A673 (cell line): ENCODE measurements at regions not wholly inside any gene's neighbourhood (a gene's known extent, or its start where the extent isn't known, plus 50 kb on each side); places are given as distances from the start of the nearest gene placed in this dataset.
"Not testable (repeated sequence)": the region's sequence is repeated elsewhere in the genome, so short reads cannot be mapped to it uniquely, and the experiment has no call there.

Experiments used
- BruUV-seq: library from RNA; stranded (reverse); fragments of 400-500 nt; replicated peaks from 2 replicates; lab custom pipeline; 2021; lab: Mats Ljungman, UMichigan
- CTCF ChIA-PET: fragments of 300-600 bp; sonication (Branson Sonifier 250); formaldehyde crosslinking; loops from one replicate; lab custom pipeline; 2022; ENCODE audit warnings: antibody characterized with exemption; lab: Charles Lee
- POLR2A ChIA-PET: fragments of 300-600 bp; sonication (Branson Sonifier 250); formaldehyde crosslinking; loops from one replicate; lab custom pipeline; 2022; ENCODE audit warnings: antibody characterized with exemption; ENCODE audit not compliant: low non-redundant PET; lab: Charles Lee
- DNase-seq: peaks from one replicate; pipeline ENCODE4 v3.0.0-alpha.2; 2015; ENCODE audit warnings: low spot score
- H3K27ac ChIP-seq: fragments of 200-600 bp; sonication (generic); 2 replicates; pipeline ENCODE4 v1.5.1; 2016; ENCODE audit warnings: mixed run types, low read depth, mild to moderate bottlenecking, mixed read lengths, antibody characterized with exemption, low read length; ENCODE audit not compliant: poor library complexity, severe bottlenecking
- H3K27me3 ChIP-seq: fragments of 200-600 bp; sonication (generic); replicated peaks from 2 replicates; pipeline ENCODE4 v1.6.1; 2017; ENCODE audit warnings: mixed run types, low read depth, mild to moderate bottlenecking, mixed read lengths, antibody characterized with exemption, low read length; ENCODE audit not compliant: insufficient read depth, poor library complexity
- H3K36me3 ChIP-seq: fragments of 200-600 bp; sonication (generic); 2 replicates; pipeline ENCODE4 v1.6.1; 2016; ENCODE audit warnings: mixed run types, mild to moderate bottlenecking, mixed read lengths, antibody characterized with exemption, low read length; ENCODE audit not compliant: insufficient read depth, poor library complexity, severe bottlenecking
- H3K4me1 ChIP-seq: fragments of 200-600 bp; sonication (generic); 2 replicates; pipeline ENCODE4 v1.6.1; 2017; ENCODE audit warnings: mixed run types, mild to moderate bottlenecking, mixed read lengths, antibody characterized with exemption, low read length; ENCODE audit not compliant: insufficient read depth, poor library complexity, severe bottlenecking
- H3K4me3 ChIP-seq: fragments of 200-600 bp; sonication (generic); 2 replicates; pipeline ENCODE4 v1.5.1; 2016; ENCODE audit warnings: low read depth, mixed run types, mild to moderate bottlenecking, mixed read lengths, low read length; ENCODE audit not compliant: poor library complexity, severe bottlenecking
- H3K9me3 ChIP-seq: fragments of 200-600 bp; sonication (generic); 2 replicates; pipeline ENCODE4 v1.6.1; 2016; ENCODE audit warnings: mixed run types, low read depth, mild to moderate bottlenecking, mixed read lengths, antibody characterized with exemption, low read length; ENCODE audit not compliant: poor library complexity, severe bottlenecking
- CTCF ChIP-seq: fragments of 300-800, 200-600 bp; sonication (generic); conservative IDR thresholded peaks from 2 replicates; pipeline ENCODE4 v1.5.1; 2017; ENCODE audit warnings: low read depth, mild to moderate bottlenecking, antibody characterized with exemption, low read length, moderate library complexity, mixed read lengths
- EZH2 ChIP-seq: fragments of 200-600 bp; sonication (generic); IDR thresholded peaks from 2 replicates; pipeline ENCODE4 v1.6.1; 2017; ENCODE audit warnings: borderline replicate concordance, low read depth, mild to moderate bottlenecking, mixed read lengths, antibody characterized with exemption, low read length; ENCODE audit not compliant: poor library complexity, severe bottlenecking
- intact Hi-C: fragments of 100-400 bp; cut with micrococcal nuclease; formaldehyde crosslinking; loops from one replicate; pipeline ENCODE4 v1.10.0; 2022; ENCODE audit not compliant: unreplicated experiment

DNA sequence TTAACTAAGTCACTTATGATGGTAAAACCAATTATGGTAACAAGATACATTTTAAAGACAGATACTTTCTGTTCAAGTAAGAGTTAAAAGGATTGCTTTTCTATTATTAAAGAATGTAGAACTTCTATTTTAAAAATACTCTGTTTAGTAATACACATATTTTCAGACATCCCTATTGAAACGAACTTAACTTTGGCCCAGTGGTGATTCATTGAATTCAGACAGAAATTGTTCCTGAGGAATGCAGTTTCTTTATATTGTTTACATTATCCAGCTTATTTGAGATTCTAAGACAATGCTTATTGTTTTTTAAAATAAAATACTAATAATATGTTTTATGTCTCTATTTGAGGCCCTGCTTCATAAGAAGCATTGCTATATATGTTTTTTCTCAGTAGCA, 816.4 kb downstream of the SEMA5A start:
- H3K27me3 ChIP-seq: no peaks in the 10 kb centered on the region
- TF ChIP-seq EZH2 (no peak), CTCF (no peak)
- intact Hi-C loops: no loop called here
- DNase-seq: no peak
- no peaks in the 10 kb centered on the region for H3K4me1 ChIP-seq
- BruUV-seq: no TSS peak
- CTCF ChIA-PET: no interaction called here
- peaks cover 6% of the 10 kb centered on the region for H3K9me3 ChIP-seq
- H3K4me3 ChIP-seq: no peak overlapping the region
- POLR2A ChIA-PET: no interaction called here
- no peaks in the 10 kb centered on the region for H3K36me3 ChIP-seq
- H3K27ac ChIP-seq: no peak overlapping the region

DNA sequence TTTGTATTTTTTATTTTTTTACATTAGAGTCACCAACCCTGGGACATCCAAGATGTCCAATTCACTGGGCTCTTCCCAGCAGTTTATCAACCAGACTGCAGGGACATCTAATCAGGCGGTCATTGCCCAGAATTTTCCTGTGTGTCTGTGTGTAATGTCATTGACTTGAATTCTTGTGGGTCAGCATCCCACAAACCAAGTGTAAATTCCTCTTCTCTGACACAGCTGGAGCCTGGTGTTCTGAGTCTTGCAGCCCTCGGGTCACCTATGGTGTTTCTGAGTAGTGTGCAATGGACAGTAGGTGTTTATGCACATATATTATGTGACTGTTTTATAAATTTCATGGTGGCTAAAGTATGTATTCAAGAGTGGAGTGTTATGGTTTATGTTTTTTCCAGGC, 815.7 kb downstream of the SEMA5A start:
- no peaks in the 10 kb centered on the region for H3K27me3 ChIP-seq
- ChIA-PET POLR2A (no interaction called here), CTCF (no interaction called here)
- peaks cover 6% of the 10 kb centered on the region for H3K9me3 ChIP-seq
- H3K4me1 ChIP-seq: no peaks in the 10 kb centered on the region
- no TSS peak for BruUV-seq
- no peak overlapping the region for H3K4me3 ChIP-seq
- TF ChIP-seq EZH2: no peak
- TF ChIP-seq CTCF: no peak
- H3K27ac ChIP-seq: no peak overlapping the region
- H3K36me3 ChIP-seq: no peaks in the 10 kb centered on the region
- no peak for DNase-seq
- intact Hi-C loops: no loop called here

GRCh38 chr5:8731110-8731509, 814.8 kb downstream of the SEMA5A start:
- H3K4me3 ChIP-seq, DNase-seq, H3K27me3 ChIP-seq, H3K36me3 ChIP-seq, intact Hi-C loops, BruUV-seq, H3K9me3 ChIP-seq, H3K27ac ChIP-seq, CTCF ChIA-PET, H3K4me1 ChIP-seq, POLR2A ChIA-PET: not testable (repeated sequence)

- no peaks in the 10 kb centered on the region for H3K36me3 ChIP-seq
- DNase-seq: no peak
- H3K27ac ChIP-seq: no peak overlapping the region
- H3K4me1 ChIP-seq: no peaks in the 10 kb centered on the region
- BruUV-seq: no TSS peak
- intact Hi-C loops: no loop called here
- TF ChIP-seq CTCF: no peak
- no peak for TF ChIP-seq EZH2
- CTCF ChIA-PET: no interaction called here
- no peaks in the 10 kb centered on the region for H3K27me3 ChIP-seq
- peaks cover 13% of the 10 kb centered on the region for H3K9me3 ChIP-seq
- POLR2A ChIA-PET: no interaction called here
- H3K4me3 ChIP-seq: no peak overlapping the region
Observed at GRCh38 chr5:8740595-8740994, 805.3 kb downstream of the SEMA5A start.
